ENCODE measurements at regions not wholly inside any gene's neighbourhood (a gene's known extent, or its start where the extent isn't known, plus 50 kb on each side); places are given as distances from the start of the nearest gene placed in this dataset.
A peak's percentile ranks its signal among the peaks of the same experiment; 100 is the strongest.

- DNase-seq (ENCODE audit: low read depth) = peak; percentile 28
- H3K4me3 ChIP-seq (ENCODE audit: low read depth, low read length) = no peak overlapping the region
- TF ChIP-seq, protein P1, sequence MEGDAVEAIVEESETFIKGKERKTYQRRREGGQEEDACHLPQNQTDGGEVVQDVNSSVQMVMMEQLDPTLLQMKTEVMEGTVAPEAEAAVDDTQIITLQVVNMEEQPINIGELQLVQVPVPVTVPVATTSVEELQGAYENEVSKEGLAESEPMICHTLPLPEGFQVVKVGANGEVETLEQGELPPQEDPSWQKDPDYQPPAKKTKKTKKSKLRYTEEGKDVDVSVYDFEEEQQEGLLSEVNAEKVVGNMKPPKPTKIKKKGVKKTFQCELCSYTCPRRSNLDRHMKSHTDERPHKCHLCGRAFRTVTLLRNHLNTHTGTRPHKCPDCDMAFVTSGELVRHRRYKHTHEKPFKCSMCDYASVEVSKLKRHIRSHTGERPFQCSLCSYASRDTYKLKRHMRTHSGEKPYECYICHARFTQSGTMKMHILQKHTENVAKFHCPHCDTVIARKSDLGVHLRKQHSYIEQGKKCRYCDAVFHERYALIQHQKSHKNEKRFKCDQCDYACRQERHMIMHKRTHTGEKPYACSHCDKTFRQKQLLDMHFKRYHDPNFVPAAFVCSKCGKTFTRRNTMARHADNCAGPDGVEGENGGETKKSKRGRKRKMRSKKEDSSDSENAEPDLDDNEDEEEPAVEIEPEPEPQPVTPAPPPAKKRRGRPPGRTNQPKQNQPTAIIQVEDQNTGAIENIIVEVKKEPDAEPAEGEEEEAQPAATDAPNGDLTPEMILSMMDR (conservative IDR thresholded peaks at IDR 0.05; ENCODE audit: low read depth, low read length) = no peak
Observed at GRCh38 chr11:97937501-97937900, 1083.2 kb upstream of the CNTN5 start.

DNA sequence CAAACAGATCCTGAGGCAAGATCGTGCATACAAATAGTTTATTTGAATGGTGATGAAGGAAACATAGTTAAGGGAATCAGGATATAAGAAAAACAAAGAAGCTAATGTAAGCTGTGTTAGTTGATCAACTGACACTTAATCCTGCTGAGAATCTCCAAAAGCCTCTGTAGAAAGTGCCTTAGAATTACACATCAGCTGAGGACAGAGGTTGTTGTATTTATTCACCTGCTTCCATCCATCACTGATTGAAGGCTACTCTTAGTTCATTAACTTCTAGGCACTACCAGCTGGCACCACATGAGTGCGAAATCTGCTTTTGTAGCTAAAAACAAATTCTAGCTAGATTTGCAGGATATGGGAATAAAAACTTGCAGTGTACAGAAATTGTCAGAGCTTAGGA, 1082.0 kb upstream of the CNTN5 start:
- no peak overlapping the region for H3K4me3 ChIP-seq (ENCODE audit: low read depth, low read length)
- DNase-seq (ENCODE audit: low read depth) = no peak
- TF ChIP-seq, protein P1 (conservative IDR thresholded peaks at IDR 0.05; ENCODE audit: low read depth, low read length) = no peak

DNA sequence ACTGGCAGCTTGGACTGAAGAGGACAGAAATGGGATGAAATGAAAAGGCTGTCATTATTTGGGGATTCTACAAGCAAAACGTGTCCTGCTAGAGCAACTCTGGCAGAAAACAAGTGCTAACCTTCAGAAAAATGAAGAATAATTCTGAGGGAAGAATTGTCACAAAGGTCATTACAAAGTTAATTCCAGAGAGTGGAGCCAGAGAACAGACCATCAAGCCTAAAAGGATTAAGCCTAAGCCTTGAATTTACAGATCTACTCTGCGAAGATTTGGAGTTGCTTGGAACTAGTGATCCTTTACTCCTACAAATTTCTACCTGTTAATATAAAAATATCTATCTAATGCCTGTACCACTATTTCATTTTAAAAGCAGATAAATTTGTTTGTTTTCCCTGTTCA, 1077.3 kb upstream of the CNTN5 start:
- no peak for DNase-seq (ENCODE audit: low read depth)
- H3K4me3 ChIP-seq (ENCODE audit: low read depth, low read length) = no peak overlapping the region
- TF ChIP-seq, protein P1 (conservative IDR thresholded peaks at IDR 0.05; ENCODE audit: low read depth, low read length) = no peak

DNA sequence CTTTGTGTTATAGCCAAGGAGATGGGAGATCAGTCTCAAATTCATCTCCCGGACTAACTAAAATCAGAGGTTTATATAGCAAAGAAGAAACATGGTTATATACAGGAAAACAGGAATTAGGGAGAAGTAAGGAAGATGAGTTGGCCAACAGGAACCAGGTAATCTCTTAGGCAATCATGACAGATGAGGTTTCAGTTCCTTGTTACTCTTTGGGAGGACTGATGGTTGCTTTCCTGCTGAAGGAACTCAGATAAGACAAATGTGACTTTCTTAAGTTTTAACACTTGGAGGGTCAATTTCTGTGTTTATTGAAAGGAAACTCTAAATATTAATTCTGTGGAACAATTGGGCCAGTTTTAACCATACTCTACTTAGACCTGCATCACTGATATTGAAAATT, 1072.0 kb upstream of the CNTN5 start:
- no peak for DNase-seq (ENCODE audit: low read depth)
- TF ChIP-seq, protein P1 (conservative IDR thresholded peaks at IDR 0.05; ENCODE audit: low read depth, low read length) = no peak
- H3K4me3 ChIP-seq (ENCODE audit: low read depth, low read length) = no peak overlapping the region

GRCh38 chr11:97955595-97955994, 1065.2 kb upstream of the CNTN5 start:
- TF ChIP-seq, protein P1 (conservative IDR thresholded peaks at IDR 0.05; ENCODE audit: low read depth, low read length) = no peak
- H3K4me3 ChIP-seq (ENCODE audit: low read depth, low read length) = no peak overlapping the region
- no peak for DNase-seq (ENCODE audit: low read depth)

- no peak overlapping the region for H3K4me3 ChIP-seq (ENCODE audit: low read depth, low read length)
- no peak for DNase-seq (ENCODE audit: low read depth)
- TF ChIP-seq, protein P1 (conservative IDR thresholded peaks at IDR 0.05; ENCODE audit: low read depth, low read length) = no peak
Observed at GRCh38 chr11:97956904-97957303, 1063.8 kb upstream of the CNTN5 start.

- H3K4me3 ChIP-seq (ENCODE audit: low read depth, low read length) = no peak overlapping the region
- no peak for DNase-seq (ENCODE audit: low read depth)
- TF ChIP-seq, protein P1 (conservative IDR thresholded peaks at IDR 0.05; ENCODE audit: low read depth, low read length) = no peak
Observed at GRCh38 chr11:97961431-97961830, 1059.3 kb upstream of the CNTN5 start.
